Smooth muscle cell (in vitro differentiated cells): ENCODE measurements at regions not wholly inside any gene's neighbourhood (a gene's known extent, or its start where the extent isn't known, plus 50 kb on each side); places are given as distances from the start of the nearest gene placed in this dataset.

Experiments used
- DNase-seq: peaks from one replicate; lab custom pipeline; 2025; ENCODE audit not compliant: unreplicated experiment; lab: John Stamatoyannopoulos, UW
- H2AFZ ChIP-seq: fragments of 200-600 bp; sonication (generic); 2 replicates; pipeline ENCODE4 v1.6.0; 2016; ENCODE audit warnings: antibody characterized with exemption, low read depth, mild to moderate bottlenecking
- H3F3A ChIP-seq: fragments of 200-600 bp; sonication (generic); 2 replicates; pipeline ENCODE4 v1.6.0; 2017; ENCODE audit warnings: antibody characterized with exemption, low read depth
- H3K27ac ChIP-seq: fragments of 200-600 bp; sonication (generic); 2 replicates; pipeline ENCODE4 v1.5.1; 2016; ENCODE audit warnings: low read depth, mild to moderate bottlenecking
- H3K27me3 ChIP-seq: fragments of 200-600 bp; sonication (generic); 2 replicates; pipeline ENCODE4 v1.6.1; 2016; ENCODE audit warnings: low read depth, mild to moderate bottlenecking
- H3K36me3 ChIP-seq: fragments of 200-600 bp; sonication (generic); 2 replicates; pipeline ENCODE4 v1.5.1; 2016; ENCODE audit warnings: low read depth
- H3K4me1 ChIP-seq: fragments of 200-600 bp; sonication (generic); 2 replicates; pipeline ENCODE4 v1.5.1; 2016; ENCODE audit warnings: low read depth
- H3K4me2 ChIP-seq: fragments of 200-600 bp; sonication (generic); 2 replicates; pipeline ENCODE4 v1.6.0; 2016; ENCODE audit warnings: mild to moderate bottlenecking
- H3K4me3 ChIP-seq: fragments of 200-600 bp; sonication (generic); 2 replicates; pipeline ENCODE4 v1.5.1; 2016; ENCODE audit warnings: mild to moderate bottlenecking
- H3K79me2 ChIP-seq: fragments of 200-600 bp; sonication (generic); 2 replicates; pipeline ENCODE4 v1.6.0; 2016; ENCODE audit warnings: low read depth, mild to moderate bottlenecking
- H3K9ac ChIP-seq: fragments of 200-600 bp; sonication (generic); 2 replicates; pipeline ENCODE4 v1.6.0; 2016; ENCODE audit warnings: low read depth
- H3K9me3 ChIP-seq: fragments of 200-600 bp; sonication (generic); replicated peaks from 2 replicates; pipeline ENCODE4 v1.5.1; 2016; ENCODE audit warnings: low read depth
- H4K20me1 ChIP-seq: fragments of 200-600 bp; sonication (generic); 2 replicates; pipeline ENCODE4 v1.6.0; 2016; ENCODE audit warnings: low read depth
- CTCF ChIP-seq: fragments of 200-600 bp; sonication (generic); IDR thresholded peaks from 2 replicates; pipeline ENCODE4 v1.5.1; 2017; ENCODE audit warnings: borderline replicate concordance, mild to moderate bottlenecking, antibody characterized with exemption; ENCODE audit not compliant: insufficient read depth, poor library complexity, severe bottlenecking
- WGBS: methylation state at CpG from one replicate; pipeline ENCODE4 v1.1.7; 2016; ENCODE audit warnings: low lambda C conversion rate; 5-methylcytosine and 5-hydroxymethylcytosine counted together

GRCh38 chr16:62450291-62450690 lies 414.1 kb upstream of the CDH8 start:
- no peak overlapping the region for H2AFZ ChIP-seq
- no peak overlapping the region for H3K9ac ChIP-seq
- no peak for TF ChIP-seq CTCF
- H3F3A ChIP-seq = no peaks in the 10 kb centered on the region
- no peaks in the 10 kb centered on the region for H3K79me2 ChIP-seq
- H3K9me3 ChIP-seq = no peaks in the 10 kb centered on the region
- H3K4me3 ChIP-seq = no peak overlapping the region
- no peaks in the 10 kb centered on the region for H4K20me1 ChIP-seq
- H3K4me1 ChIP-seq = no peaks in the 10 kb centered on the region
- H3K27me3 ChIP-seq = no peaks in the 10 kb centered on the region
- H3K4me2 ChIP-seq = no peak overlapping the region
- 63% methylated on average over 5 of the region's 5 CpGs for WGBS
- H3K27ac ChIP-seq = no peak overlapping the region
- H3K36me3 ChIP-seq = no peaks in the 10 kb centered on the region
- DNase-seq = no peak

GRCh38 chr16:62445909-62446308 lies 409.7 kb upstream of the CDH8 start:
- Histone ChIP-seq H3F3A (no peaks in the 10 kb centered on the region), H3K9ac (no peak overlapping the region), H2AFZ (no peak overlapping the region), H3K4me3 (no peak overlapping the region), H3K9me3 (no peaks in the 10 kb centered on the region), H3K79me2 (no peaks in the 10 kb centered on the region), H3K27ac (peak overlapping the region; percentile 42), H3K27me3 (no peaks in the 10 kb centered on the region), H4K20me1 (no peaks in the 10 kb centered on the region), H3K36me3 (no peaks in the 10 kb centered on the region), H3K4me2 (no peak overlapping the region), H3K4me1 (no peaks in the 10 kb centered on the region)
- no peak for DNase-seq
- 64% methylated on average over 2 of the region's 2 CpGs for WGBS
- TF ChIP-seq CTCF = no peak

GRCh38 chr16:62424206-62424605 lies 388.0 kb upstream of the CDH8 start:
- H3K9ac ChIP-seq = no peak overlapping the region
- no peaks in the 10 kb centered on the region for H3K27me3 ChIP-seq
- WGBS = 92% methylated on average over 4 of the region's 4 CpGs
- H3K27ac ChIP-seq = no peak overlapping the region
- H3K9me3 ChIP-seq = no peaks in the 10 kb centered on the region
- no peaks in the 10 kb centered on the region for H3F3A ChIP-seq
- no peak for DNase-seq
- no peaks in the 10 kb centered on the region for H4K20me1 ChIP-seq
- no peaks in the 10 kb centered on the region for H3K4me1 ChIP-seq
- TF ChIP-seq CTCF = no peak
- H3K4me2 ChIP-seq = no peak overlapping the region
- H2AFZ ChIP-seq = no peak overlapping the region
- no peaks in the 10 kb centered on the region for H3K36me3 ChIP-seq
- H3K4me3 ChIP-seq = no peak overlapping the region
- no peaks in the 10 kb centered on the region for H3K79me2 ChIP-seq

- H3K79me2 ChIP-seq = no peaks in the 10 kb centered on the region
- DNase-seq = no peak
- peak overlapping the region; percentile 58 for H2AFZ ChIP-seq
- H3K4me3 ChIP-seq = no peak overlapping the region
- no peaks in the 10 kb centered on the region for H3K9me3 ChIP-seq
- no peak overlapping the region for H3K9ac ChIP-seq
- H3K27ac ChIP-seq = no peak overlapping the region
- no peaks in the 10 kb centered on the region for H3F3A ChIP-seq
- peak overlapping the region; percentile 80 for H3K4me2 ChIP-seq
- no peak for TF ChIP-seq CTCF
- no peaks in the 10 kb centered on the region for H3K36me3 ChIP-seq
- 27% methylated on average over 23 of the region's 23 CpGs for WGBS
- peaks cover 2% of the 10 kb centered on the region for H3K27me3 ChIP-seq
- H4K20me1 ChIP-seq = no peaks in the 10 kb centered on the region
- no peaks in the 10 kb centered on the region for H3K4me1 ChIP-seq
These were observed 372.5 kb upstream of the CDH8 start for GRCh38 chr16:62408760-62409159.
